ENCODE measurements at regions not wholly inside any gene's neighbourhood (a gene's known extent, or its start where the extent isn't known, plus 50 kb on each side); places are given as distances from the start of the nearest gene placed in this dataset.

DNA sequence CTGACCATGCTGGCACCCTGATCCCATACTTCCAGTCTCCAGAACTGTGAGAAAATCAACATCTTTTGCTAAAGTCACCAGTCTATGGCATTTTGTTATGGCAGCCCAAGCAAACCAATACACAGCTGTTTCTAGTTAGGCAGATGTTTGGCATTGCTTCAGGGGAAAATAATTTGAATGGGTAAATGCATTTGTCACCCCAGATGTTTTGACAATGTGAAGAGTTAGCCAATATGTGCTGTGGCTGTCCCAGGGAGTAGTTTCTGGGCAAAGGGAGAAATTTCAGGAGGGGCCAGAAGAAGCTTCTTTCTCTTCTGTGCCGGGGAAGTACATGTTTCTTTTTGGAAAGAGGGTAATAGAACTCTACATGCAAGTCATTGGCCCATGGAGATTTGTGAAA, 619.0 kb downstream of the SLC4A3 start:
- TF ChIP-seq POLR2A (IDR thresholded peaks at IDR 0.05), result no peak
- TF ChIP-seq, protein P1, sequence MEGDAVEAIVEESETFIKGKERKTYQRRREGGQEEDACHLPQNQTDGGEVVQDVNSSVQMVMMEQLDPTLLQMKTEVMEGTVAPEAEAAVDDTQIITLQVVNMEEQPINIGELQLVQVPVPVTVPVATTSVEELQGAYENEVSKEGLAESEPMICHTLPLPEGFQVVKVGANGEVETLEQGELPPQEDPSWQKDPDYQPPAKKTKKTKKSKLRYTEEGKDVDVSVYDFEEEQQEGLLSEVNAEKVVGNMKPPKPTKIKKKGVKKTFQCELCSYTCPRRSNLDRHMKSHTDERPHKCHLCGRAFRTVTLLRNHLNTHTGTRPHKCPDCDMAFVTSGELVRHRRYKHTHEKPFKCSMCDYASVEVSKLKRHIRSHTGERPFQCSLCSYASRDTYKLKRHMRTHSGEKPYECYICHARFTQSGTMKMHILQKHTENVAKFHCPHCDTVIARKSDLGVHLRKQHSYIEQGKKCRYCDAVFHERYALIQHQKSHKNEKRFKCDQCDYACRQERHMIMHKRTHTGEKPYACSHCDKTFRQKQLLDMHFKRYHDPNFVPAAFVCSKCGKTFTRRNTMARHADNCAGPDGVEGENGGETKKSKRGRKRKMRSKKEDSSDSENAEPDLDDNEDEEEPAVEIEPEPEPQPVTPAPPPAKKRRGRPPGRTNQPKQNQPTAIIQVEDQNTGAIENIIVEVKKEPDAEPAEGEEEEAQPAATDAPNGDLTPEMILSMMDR (IDR thresholded peaks at IDR 0.05), result no peak
